GM19240 (cell line): ENCODE measurements at regions not wholly inside any gene's neighbourhood (a gene's known extent, or its start where the extent isn't known, plus 50 kb on each side); places are given as distances from the start of the nearest gene placed in this dataset.
"Not testable (repeated sequence)": the region's sequence is repeated elsewhere in the genome, so short reads cannot be mapped to it uniquely, and the experiment has no call there.

Experiments
- DNase-seq: peaks from one replicate; pipeline ENCODE4 v3.0.0; 2011; ENCODE audit warnings: low spot score; ENCODE audit not compliant: insufficient read length

GRCh38 chr2:167794554-167795255 is 452.7 kb downstream of the STK39 start:
- DNase-seq: no peak

- DNase-seq: no peak
Observed at GRCh38 chr2:167793725-167794124, 453.7 kb downstream of the STK39 start.

- no peak for DNase-seq
Observed at GRCh38 chr2:167792126-167792525, 455.3 kb downstream of the STK39 start.

- DNase-seq: no peak
Observed at GRCh38 chr2:167790781-167791450, 456.5 kb downstream of the STK39 start.

- no peak for DNase-seq
Observed at GRCh38 chr2:167790189-167790588, 457.2 kb downstream of the STK39 start.

- no peak for DNase-seq
Observed at GRCh38 chr2:167787562-167787961, 459.8 kb downstream of the STK39 start.

GRCh38 chr2:167787021-167787420 is 460.4 kb downstream of the STK39 start:
- no peak for DNase-seq

- DNase-seq: no peak
Observed at GRCh38 chr2:167785606-167786216, 461.7 kb downstream of the STK39 start.

GRCh38 chr2:167784084-167784425 is 463.3 kb downstream of the STK39 start:
- no peak for DNase-seq

GRCh38 chr2:167783261-167784083 is 463.9 kb downstream of the STK39 start:
- no peak for DNase-seq

GRCh38 chr2:167781629-167782028 is 465.8 kb downstream of the STK39 start:
- DNase-seq: not testable (repeated sequence)

GRCh38 chr2:167776359-167776758 is 471.0 kb downstream of the STK39 start:
- no peak for DNase-seq

GRCh38 chr2:167771628-167772027 is 475.8 kb downstream of the STK39 start:
- DNase-seq: no peak

GRCh38 chr2:167769020-167769419 is 478.4 kb downstream of the STK39 start:
- no peak for DNase-seq

GRCh38 chr2:167767830-167768229 is 479.6 kb downstream of the STK39 start:
- no peak for DNase-seq

GRCh38 chr2:167764772-167765341 is 482.5 kb downstream of the STK39 start:
- no peak for DNase-seq

- no peak for DNase-seq
Observed at GRCh38 chr2:167761465-167762136, 485.8 kb downstream of the STK39 start.

- no peak for DNase-seq
Observed at GRCh38 chr2:167759531-167759930, 487.9 kb downstream of the STK39 start.

- no peak for DNase-seq
Observed at GRCh38 chr2:167758292-167758691, 489.1 kb downstream of the STK39 start.

- DNase-seq: no peak
Observed at GRCh38 chr2:167756446-167756845, 490.9 kb downstream of the STK39 start.

GRCh38 chr2:167753142-167753541 is 494.3 kb downstream of the STK39 start:
- no peak for DNase-seq
